Hematopoietic multipotent progenitor cell (in vitro differentiated cells): ENCODE measurements at regions not wholly inside any gene's neighbourhood (a gene's known extent, or its start where the extent isn't known, plus 50 kb on each side); places are given as distances from the start of the nearest gene placed in this dataset.

Experiments used
- DNase-seq, 3 donors: peaks; one replicate each; pipeline ENCODE4 v3.0.0-alpha.2; 2011 to 2015; ENCODE audit warnings: low read depth in 2 of 3, low spot score in 2 of 3

DNA sequence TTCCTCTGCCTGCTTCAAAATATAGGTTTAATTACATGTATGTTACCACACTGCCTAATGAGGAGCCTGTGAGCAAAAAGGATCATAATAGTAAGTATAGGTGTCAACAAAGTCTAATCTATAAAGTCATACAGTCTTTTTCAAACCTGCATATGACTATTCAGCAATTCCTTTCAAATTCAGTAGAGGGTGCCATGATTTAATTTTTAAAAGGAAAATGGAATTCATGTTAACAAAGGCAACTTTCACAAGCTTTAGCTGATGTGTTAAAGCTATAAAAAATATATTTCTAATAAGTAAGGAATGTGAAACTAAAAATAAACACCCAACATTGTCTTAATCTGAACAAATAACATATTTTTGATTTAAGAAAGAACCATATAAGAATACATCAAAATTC is 52.1 kb downstream of the MPP7 start:
- DNase-seq, result peak in 2 of 3 donors; percentile 9 to 58

DNA sequence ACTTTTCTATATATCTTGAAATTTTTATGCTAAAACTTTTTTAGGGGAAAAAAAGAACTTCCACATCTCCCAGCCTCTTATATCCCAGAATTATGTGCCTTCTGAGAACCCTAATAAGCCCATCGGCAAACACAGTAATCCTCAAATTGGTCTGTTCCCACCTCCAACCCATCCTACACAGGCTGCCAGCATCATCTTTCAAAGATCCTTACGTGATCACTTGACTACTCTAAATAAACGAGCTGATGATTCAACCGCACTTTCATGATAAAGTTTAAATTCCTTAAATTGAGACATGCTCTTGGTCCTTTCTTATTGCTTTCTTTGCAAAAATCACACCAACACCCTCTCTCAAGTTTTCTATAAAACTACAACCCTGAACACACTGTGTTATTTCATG is 52.5 kb downstream of the MPP7 start:
- no peak for DNase-seq

DNA sequence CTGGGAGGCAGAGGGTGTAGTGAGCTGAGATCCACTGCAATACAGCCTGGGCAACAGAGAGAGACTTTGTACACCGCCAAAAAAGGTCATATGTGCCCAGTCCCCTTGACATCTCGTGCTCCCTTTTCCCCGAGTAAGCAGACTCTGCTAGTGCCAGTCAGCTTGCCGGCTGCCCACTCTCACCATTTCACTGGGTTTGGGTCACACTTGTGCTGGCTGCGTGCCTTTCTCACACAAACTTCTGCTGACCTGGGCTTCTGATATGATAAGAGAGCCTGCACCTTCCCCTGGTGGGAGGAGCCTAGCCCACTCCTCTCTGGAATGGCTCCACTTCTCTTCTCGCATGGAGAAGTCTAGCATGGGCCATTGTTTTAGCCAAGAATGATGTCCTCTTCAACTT is 53.4 kb downstream of the MPP7 start:
- DNase-seq, result no peak

DNA sequence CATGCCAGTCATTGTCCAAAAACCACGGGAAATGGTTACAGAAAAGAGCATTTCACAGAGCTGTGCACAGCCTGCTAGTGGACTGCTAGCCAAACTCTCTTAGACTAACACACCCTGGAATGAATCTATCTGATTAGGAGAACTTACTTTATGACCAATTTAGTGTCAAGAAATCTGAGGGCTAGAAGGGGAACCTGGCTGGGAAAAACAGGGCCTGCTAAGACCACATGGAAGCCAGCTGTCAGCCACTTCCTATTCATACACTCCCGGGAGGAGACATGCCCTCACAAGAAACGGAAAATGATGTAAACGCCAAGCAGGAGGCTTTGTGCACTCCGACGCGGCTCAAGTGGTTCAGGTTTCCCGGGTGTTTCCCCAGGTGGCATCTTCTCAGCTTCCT is 54.8 kb downstream of the MPP7 start:
- peak in 2 of 3 donors; percentile 51 to 66 for DNase-seq

DNA sequence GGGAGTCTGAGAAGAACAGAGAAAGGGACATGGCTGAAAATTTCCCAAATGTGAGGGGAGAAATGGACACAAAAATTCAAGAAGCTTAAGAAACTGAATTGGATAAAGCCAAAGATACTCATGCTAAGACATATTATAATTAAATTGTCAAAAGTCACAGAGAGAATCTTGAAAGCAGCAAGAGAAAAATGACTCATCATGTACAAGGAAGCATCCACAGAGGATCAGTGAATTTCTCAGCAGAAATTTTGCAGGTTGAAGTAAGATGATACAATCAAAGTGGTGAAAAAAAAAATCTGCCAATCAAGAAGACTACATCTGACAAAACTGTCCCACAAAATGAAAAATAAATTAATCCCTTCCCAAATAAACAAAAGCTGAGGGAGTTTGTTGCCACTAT is 56.8 kb downstream of the MPP7 start:
- DNase-seq, result no peak

DNA sequence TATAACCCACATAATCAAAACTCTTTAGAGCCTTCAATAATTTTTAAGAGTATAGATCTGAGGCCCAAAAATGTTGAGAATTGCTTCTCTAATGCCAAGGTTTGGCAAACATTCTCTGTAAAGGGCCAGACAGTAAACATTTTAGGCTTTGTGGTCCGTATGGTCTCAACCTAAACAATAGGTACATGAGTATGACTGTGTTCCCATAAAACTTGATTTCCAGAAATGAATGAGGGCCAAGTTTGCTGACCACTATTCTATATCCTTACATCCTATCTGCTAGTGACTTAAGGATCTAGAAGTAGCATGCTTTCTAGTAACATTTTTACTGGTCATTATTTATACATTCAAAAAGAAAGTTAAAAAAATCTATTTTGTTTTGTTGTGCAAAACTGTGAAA is 58.9 kb downstream of the MPP7 start:
- no peak for DNase-seq

DNA sequence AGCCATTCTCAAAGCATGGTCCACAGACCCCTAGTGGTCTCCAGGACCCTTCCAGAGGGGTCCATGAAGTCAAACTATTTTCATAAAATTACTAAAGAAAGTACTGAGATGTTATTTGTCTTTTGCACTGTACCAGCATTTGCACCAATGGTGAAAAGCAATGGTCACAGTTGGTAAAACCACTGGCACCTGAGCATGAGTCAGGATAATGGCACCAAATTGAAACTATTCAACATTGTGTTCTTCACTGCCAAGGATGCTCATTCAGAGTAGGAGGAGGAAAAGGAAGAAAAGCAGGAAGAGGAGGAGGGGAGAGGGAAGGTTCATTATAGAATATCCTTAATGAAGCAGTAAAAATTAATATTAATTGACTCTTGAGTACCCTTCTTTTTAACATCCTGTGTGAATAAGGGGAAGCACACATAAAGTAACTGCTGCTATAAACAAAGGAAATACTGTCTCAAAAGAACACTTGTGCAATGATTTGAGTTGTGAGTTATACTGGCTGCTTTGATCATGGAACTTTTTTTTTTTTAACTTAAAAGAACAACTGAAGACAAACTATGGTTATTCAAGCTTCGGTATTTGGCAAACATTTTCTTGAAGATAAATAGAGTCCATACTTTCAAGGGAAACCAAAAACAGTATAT is 60.2 kb downstream of the MPP7 start:
- peak in 1 of 3 donors; percentile 15 for DNase-seq

DNA sequence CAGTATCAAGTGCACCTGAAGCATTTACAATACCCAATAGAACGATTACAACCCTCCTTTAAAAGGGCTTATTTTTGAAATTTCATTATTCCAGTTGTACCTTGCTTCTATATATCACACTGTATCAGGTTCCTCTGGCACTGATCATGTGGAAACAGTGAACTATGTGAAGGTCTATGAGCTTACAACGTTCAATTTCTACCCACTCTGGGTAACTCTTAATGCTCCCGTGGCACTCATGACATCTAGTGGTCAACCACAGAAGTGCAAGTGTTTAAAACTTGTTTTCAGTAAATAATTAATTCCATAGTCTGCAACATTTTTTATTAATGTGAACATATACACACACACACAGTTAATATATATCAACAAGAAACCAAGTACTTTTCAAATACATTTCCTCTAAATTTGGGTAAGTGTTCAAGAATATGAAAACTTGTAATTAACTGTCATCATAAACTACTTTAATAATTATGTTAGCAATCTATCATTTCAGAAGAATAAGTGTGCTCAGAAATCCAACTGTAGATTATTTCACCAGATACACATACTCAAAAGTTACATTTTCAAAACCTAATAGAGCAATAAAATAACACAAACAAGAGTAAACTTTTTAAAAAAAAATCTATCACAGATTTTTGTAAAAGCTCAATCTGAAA is 61.0 kb downstream of the MPP7 start:
- peak; percentile 37 to 79 (median 44) for DNase-seq

DNA sequence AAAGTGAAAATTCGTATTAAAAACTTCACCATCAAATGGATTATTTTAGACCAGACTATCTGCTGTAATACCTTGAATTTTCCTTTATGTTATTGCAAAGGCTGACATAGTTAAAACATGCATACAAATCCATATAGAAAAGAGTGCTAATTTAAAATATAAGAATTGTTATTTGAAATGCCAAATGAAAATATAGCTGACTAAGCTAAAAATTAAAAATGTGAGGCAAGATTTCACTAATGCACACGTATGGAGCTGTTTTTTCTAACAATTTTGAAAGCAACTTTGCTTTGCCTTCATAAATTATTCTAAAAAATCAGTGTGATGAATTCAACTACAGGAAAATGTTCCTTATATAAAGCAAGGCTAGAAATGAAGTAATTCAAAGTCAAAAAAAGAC is 62.5 kb downstream of the MPP7 start:
- DNase-seq, result no peak

DNA sequence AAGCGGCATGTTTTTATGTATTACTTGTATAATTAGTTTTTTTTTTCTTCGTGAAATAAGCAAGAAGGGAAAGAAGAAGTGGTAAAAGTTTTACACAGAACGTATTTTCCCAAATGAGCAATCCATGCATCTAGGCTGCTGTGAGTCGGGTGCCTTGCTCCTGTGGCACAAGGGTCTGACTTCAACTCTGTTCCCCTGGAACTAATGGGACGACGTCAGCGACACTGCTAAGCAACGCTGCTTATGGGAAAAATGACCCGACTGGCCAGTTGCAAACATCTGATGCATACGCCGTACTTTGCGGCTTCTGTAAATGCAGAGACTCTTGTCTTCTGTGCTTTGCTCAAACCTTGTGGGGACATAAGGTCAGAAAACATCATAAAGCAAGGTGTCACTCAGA is 66.3 kb downstream of the MPP7 start:
- DNase-seq, result no peak

DNA sequence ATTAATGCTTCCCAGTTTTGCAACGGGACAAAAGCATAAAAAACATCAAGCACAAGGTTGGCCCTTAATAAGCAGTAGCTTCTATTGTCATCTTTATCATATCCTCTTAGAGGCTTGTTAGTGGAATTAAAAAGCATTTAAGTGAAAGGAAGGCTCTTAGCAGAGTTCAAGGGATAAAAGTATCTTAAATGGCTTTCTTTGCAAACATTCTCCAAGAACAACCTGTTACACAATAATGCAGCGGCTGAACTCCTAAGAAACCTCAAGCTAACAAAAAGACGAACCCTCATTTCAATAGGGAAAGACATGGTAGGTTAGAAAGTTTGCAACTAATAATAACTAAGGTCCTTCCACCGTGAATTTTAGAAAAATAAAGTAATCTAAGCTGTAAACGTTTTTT is 82.1 kb downstream of the MPP7 start:
- DNase-seq, result no peak

DNA sequence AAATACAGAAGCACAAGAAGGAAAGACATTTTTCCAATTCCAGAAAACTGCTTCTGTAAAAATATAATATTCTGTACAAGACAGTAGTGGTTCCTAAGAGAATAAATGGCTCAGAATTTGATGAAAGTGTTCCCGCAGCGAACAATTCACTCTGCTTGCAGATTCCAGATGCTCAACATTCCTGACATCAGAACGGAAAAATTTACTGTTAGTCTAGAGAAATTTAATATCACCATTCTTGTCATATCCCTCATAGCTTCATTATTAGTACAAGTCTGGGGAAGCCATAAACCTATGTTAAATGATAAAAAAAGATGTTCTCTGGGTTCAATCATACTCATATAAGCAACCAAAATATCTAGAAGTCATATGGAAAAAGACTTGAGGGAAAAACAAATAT is 83.6 kb downstream of the MPP7 start:
- DNase-seq, result no peak

DNA sequence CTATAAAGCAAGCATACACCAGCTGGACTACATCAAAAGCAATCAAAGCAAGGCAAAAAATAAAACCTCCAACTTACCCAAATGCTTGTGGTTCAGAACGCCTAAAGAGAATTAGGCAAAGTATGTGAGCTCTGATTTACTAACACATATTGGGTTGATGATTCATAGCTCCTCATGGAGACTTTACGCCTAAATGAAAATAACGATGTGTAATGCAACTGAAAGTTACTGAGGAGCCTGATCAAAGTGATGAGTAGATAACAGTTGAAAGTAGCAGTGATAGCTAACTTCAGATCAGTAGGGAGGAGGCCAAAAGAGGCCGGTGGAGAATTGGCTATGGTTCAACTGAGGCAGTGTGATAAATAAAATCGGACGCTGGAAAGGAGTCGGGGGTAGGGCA is 85.0 kb downstream of the MPP7 start:
- DNase-seq, result no peak

DNA sequence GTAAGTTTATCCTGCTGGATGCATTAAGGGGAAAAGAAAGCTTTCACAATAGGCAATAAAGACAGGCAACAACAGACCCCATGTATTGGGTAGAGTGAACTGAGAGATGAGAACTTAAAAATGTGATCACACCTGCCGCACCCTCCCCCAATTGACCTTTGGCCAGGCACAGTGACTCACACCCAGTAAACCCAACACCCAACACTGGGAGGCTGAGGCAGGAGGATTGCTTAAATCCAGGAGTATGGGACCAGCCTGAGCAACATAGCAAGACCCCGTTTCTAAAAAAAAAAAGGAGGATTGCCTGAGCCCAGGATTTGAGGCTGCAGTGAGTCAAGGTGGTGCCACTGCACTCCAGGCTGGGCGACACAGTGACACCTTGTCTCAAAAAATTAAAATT is 86.9 kb downstream of the MPP7 start:
- no peak for DNase-seq

DNA sequence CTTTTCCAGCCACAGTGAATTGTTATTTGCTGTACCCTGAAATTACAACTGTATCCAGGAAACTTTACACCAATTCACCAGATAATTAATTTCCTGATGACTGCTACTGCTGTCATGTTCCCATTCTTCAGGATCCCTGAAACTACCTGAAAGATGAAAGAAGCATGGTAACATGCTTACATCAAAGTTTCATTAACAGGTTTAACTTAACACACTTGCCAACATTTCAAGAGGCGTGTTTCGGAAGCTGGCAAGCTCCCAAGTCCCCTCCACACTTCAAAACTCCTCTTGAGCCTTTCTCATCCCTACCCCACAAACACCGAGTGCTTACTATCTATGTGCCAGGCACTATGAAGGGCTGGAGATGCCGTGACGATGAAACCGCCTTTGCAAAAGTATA is 88.6 kb downstream of the MPP7 start:
- no peak for DNase-seq

DNA sequence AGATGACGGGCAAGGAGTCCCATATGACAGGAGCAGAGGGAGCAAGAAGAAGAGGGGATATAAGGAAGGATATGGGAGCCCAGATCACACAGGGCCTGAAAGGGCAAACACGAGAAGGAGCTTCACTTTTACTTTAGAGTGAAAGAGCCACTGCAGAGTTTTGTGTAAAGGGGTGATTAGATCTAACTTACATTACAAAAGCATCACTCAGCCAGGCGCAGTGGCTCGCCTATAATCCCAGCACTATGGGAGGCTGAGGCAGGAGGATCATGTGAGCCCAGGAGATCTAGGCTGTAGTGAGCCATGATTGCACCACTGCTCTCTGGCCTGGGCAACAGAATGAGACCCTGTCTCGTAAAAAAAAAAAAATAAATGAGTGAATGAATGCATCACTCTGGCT is 91.1 kb downstream of the MPP7 start:
- no peak for DNase-seq

DNA sequence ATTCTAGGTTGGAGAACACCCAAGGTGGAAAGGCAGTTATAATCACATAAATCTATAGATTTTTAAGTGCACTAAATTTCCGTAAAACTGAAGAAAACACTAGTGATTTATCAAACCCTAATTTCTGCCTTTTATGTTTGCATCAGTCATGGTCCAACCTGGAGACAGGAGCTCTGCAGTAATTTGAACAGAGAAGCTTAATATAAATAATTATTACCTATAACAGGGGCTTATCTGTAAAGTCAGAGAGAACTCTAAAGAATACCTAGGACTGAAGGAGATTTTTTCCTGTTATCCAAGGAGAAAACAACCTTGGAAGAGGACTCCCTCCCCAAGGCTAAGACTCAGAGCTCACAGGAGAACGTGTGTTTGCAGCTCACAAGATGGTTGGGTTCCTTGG is 95.1 kb downstream of the MPP7 start:
- DNase-seq, result no peak

DNA sequence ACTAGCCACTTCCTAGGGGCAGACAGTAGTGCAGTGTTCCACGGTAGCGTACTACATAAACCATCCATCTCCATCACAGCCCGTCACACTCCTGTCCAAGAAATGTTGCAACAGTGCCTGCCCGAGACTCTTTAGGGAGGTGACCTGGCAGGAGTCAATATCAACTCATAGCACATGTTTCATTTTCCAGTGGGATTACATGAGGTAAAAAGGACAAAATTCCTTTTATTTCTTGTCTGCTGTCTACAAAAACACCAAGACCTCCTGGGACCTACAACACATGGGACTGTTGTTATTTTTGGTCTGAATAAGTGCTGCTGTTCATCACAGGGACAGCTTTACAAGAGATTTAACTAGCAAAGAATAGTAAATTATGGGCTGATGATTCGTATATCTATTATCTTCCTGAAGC is 99.9 kb downstream of the MPP7 start:
- DNase-seq, result no peak

DNA sequence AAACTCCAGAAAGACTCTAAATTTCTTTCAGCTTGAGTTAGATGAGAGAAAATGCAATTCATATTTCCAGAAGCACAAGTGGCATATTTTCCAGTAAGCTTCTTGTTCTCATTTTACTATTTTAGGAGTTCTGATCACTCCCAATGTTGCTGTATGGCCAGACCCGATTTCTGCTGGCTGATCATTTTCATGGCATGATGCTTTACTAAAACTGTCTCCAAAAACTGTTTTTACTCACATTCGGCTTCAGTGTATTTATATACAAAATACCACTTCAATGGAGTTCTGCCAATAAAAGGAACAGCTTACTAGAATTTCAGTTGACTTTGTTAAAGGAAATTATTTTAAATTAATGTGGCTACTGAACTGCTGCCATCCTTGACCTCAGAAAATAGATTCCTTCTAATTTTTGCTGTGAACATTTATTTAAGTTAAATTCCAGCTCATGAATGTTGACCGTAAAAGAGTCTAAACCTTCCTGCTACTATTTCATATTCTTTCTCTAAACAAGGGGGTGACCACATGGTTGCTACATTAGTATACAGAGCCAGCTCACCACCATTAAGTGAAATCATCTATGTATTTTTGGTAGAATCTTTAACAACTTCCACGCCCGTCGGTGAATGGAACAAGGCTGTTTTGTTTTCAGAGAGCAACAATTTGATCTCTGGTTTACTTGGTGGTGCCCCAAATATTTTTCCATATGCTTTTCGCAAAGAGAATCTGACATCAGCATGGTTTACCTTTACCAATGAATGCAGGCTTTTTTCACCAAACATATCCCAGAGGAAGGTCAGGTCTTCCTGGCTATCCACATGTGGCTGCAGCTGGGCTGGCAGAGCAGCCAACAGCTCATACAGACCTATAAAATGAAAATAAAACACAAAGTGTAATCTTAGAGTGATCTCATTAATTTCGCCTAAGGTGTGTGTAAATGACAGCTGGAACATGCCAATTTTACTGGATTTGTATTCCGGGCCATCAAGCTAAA is 101.2 kb downstream of the MPP7 start:
- DNase-seq, result no peak

DNA sequence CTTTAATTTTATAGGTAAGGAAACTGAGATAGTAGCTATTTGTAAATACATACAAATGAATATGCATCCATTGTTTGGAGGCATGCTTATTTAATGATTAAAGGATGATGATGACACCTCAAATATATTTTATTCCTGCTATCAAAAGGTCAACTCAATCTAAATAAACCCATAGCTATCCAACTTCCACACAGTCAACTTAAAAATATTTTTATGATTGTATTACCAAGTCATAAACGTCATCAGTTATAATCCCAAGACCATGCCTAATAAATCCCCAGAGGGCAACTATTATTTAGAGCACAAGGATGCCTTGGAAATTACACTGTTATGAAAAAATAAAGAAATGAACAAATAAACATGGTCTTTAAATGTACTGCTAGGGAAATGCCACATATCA is 102.1 kb downstream of the MPP7 start:
- no peak for DNase-seq

DNA sequence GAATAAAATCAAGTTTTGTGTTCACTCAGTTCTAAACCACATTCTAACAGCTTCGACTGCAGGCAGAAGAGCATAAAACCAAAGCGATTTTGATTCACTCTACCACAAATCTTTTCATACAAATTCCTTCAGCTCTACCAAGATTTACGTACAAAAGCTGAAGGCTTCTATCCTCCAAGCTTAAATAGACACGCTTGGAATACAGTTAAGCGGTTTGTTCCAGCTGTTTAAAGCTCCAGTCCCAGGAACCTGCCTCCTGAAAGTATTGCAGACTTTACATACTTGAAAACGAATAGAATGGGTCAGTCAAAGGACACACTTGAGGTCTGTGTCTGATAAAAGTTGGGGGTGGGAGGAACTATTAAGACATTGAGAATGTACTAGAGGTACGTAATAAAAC is 102.9 kb downstream of the MPP7 start:
- no peak for DNase-seq

DNA sequence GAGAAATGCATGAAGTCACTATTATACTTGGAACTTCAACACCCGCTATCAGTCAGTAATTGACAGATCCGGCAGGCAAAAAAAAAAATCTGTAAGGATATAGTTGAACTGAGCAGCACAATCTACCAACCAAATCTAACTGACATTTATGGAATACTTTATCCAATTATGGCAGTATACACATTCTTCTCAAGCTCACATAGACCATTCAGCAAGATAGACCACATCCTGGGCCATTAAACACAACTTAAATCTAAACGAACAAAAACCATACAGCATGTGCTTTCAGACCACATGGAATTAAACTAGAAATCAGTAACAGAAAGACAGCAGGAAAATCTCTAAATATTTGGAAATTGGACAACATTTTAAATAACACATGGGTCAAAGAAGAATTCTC is 112.7 kb downstream of the MPP7 start:
- no peak for DNase-seq
